Stimulated activated CD4-positive, alpha-beta T cell treated with anti-CD3 and anti-CD28 coated beads, Interleukin-12 subunit alpha, Interleukin-12 subunit beta, amount 100 ng/mL, for 4 hours (primary cell): ENCODE measurements at regions not wholly inside any gene's neighbourhood (a gene's known extent, or its start where the extent isn't known, plus 50 kb on each side); places are given as distances from the start of the nearest gene placed in this dataset.
"Not testable (repeated sequence)": the region's sequence is repeated elsewhere in the genome, so short reads cannot be mapped to it uniquely, and the experiment has no call there.

Source experiments
- DNase-seq: peaks from one replicate; pipeline ENCODE4 v3.0.0-alpha.2; 2020

DNA sequence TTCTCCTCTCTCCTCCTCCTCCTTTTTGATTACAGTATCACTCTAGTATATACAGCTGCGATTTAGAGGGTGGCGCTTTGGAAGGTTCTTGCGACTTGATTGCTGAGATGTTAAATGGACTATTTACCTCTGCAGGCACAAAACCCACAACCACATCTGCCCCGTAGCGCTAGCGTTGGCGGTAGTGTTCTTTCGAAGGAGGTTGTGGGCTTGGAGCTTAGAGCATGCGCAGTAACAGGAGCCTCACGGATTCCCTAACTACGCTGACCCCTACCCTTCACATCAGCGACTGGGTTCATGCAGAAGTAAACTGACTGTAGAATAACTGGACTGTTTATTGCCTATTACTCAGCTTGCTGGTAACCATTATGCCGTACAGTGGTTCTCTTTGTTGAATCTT lies 58.0 kb downstream of the CGGBP1 start:
- no peak for DNase-seq

- no peak for DNase-seq
Observed at GRCh38 chr3:87997966-87998365, 60.8 kb downstream of the CGGBP1 start.

GRCh38 chr3:87997298-87997697 lies 61.5 kb downstream of the CGGBP1 start:
- peak; percentile 4 for DNase-seq

GRCh38 chr3:87996882-87997281 lies 61.9 kb downstream of the CGGBP1 start:
- DNase-seq = no peak

GRCh38 chr3:87993566-87993965 lies 65.2 kb downstream of the CGGBP1 start:
- no peak for DNase-seq

- no peak for DNase-seq
Observed at GRCh38 chr3:87987952-87988351, 70.9 kb downstream of the CGGBP1 start.

DNA sequence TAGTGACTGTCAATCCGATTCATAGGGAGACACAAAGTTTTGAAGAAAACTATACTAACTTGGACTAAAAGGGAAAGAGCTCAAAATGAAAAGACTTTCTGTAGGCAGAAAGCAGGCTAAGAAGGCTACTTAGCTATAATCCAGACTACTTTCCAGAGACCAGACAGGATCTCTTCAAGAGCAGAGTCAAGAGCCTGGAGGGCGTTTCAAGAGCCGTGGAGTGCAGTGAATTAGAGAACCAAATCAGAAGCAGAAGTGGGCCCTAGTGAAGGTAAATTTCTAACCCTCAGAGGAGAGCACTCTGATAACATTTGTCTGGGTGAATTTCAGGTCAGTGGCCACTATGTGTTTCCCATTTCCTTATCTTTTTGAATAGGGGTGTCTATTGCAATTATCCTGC lies 76.4 kb downstream of the CGGBP1 start:
- no peak for DNase-seq

DNA sequence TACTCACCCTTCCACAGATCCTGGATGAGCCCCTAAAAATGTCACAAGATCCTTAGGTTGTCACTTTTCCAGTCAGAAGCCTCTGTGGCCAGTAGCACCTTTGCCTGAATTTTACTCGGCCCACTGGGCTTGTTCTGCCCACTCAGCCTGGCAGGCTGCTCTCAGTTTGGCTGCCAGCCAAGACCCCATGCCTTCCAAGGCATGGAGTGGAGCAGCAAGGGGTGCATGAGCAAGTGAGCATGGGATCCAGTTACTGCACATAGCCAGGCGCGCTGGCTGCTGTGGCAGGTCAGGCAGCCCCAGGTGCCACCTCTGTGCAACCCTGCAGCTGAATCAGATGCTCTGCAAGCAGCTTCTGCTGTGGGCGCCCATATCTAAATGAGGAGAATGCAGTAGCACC lies 79.3 kb downstream of the CGGBP1 start:
- no peak for DNase-seq

GRCh38 chr3:87977765-87978164 lies 81.0 kb downstream of the CGGBP1 start:
- no peak for DNase-seq

DNA sequence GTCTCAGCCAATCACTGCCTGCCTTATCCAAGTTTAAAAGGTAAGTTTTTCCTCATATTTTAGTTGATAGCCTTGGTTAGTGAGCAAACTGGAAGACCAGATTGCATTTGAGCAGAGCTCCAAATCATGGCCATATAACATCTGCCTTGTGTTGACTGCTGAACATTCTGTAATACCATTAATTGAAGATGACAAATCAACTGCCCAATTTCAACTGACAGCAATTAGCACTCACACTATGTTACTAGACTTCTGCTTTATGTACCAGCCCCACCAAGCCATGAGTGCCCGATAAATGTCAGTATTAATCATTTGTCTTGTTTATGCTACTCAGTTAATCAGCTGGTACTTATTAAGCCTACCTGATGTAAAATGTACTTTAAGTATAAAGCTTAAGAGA lies 83.1 kb downstream of the CGGBP1 start:
- DNase-seq = no peak

DNA sequence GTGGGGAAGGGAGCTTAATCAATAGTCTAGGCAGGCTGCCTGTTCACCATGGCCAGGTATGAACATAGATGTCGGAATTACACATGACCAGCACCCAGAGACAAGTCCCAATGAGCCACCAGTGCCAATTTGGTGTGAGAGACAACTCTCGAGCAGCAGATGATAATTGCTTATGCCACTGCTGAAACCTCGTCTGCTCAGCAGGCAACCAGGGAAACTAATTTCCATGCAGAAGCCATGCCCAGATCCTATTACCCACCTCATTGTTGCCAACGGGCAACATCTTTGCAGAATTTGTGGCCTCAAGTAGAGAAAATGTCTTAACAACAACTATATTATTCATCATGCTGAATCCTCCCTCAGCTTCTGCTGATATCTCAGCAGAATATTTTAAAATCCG lies 84.9 kb downstream of the CGGBP1 start:
- DNase-seq = no peak

DNA sequence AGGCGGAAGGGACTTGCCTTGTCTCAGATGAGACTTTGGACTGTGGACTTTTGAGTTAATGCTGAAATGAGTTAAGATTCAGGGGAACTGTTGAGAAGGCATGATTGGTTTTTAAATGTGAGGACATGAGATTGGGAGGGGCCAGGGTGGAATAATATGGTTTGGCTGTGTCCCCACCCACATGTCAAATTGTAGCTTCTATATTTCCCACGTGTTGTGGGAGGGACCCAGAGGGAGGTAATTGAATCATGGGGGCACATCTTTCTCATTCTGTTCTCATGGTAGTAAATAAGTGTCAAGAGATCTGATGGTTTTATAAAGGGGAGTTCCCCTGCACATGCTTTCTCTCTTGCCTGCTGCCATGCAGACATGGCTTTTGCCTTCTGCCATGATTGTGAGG lies 89.2 kb downstream of the CGGBP1 start:
- no peak for DNase-seq

DNA sequence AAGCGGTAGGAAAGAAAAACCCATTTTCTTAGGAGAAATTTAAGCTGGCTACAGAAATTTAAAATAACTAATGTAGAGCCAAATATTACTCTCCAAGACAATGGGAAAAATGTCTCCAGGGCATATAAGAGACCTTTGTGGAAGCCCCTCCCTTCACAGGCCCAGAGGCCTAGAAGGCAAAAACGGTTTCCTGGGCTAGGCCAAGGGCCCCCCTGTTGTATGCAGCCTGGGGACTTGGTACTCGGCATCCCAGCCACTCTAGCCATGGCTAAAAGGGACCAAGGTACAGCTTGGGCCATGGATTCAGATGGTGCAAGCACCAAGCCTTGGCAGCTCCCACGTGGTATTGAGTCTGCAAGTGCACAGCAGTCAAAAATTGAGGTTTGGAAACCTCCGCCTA lies 90.1 kb downstream of the CGGBP1 start:
- DNase-seq = no peak

- no peak for DNase-seq
Observed at GRCh38 chr3:87958289-87958688, 100.5 kb downstream of the CGGBP1 start.

GRCh38 chr3:87957575-87957974 lies 101.2 kb downstream of the CGGBP1 start:
- no peak for DNase-seq

- DNase-seq = no peak
Observed at GRCh38 chr3:87949879-87950208, 109.0 kb downstream of the CGGBP1 start.

DNA sequence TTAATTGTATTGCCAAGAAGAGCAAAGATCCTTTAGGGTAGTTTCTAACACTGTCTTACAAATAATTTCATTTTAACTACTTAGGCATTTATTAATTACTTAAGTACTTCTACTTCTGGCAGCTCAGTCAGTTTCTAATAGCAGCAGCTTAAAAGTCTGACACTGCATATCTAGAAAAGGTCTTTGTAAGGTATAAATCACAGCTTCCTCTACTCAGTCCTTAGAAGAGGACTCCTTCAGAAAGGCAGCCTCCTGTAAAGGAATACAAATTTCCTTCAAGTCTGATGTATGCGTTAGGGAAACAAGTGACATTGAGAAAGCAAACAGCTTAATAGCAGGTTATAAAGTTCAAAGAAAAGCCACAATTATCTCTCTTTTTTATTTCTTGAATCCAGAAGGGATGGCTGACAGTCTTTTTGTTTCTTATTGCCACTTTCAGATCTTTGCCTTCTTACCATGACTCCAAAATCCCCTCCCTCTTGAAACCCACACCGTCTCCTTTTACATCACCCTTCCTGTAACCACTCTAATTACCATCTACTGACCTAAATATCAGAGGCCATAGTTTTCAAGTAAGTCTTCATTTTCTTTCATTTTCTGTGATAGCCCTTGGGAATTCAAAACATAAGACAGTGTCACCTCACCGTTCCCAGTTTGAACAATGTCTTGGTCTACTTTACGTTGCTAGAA lies 109.5 kb downstream of the CGGBP1 start:
- no peak for DNase-seq

DNA sequence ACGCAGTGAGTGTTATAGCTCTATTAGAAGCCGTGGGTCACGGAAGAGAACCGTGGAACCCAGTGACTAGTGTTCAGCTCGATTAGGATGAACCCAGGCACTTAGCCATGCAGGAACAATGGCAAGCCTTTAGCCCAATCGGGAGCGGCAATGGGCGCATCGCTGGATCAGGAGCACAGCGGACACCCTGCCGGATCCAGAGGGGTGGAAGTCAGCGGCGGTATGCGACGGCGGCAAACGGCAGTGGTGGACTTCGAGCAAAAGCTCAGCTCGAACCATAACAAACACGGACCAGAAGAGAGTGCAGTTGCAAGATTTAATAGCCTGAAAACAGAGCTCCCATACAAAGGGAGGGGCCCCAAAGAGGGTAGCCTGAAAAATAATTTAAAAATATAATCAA lies 112.8 kb downstream of the CGGBP1 start:
- not testable (repeated sequence) for DNase-seq

- not testable (repeated sequence) for DNase-seq
Observed at GRCh38 chr3:87942256-87942655, 116.5 kb downstream of the CGGBP1 start.

DNA sequence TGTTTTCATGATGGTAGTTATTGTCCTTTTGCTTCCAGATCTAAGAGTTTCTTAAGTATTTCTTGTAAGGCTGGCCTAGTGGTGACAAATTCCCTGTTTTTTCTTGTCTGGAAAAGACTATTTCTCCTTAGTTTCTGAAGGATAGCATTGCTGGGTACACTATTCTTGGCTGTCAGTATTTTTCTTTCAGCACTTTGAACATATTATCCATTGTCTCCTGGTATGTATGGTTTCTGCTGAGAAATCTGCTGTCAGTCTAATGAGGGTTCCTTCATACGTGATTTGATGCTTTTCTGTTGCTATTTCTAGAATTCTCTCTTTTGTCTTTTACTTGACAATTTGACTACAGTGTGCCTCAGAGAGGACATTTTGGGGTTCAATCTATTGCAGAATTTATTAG lies 134.3 kb downstream of the CGGBP1 start:
- no peak for DNase-seq

GRCh38 chr3:87920549-87920948 lies 138.3 kb downstream of the CGGBP1 start:
- DNase-seq = no peak

GRCh38 chr3:87901141-87901540 lies 157.7 kb downstream of the CGGBP1 start:
- DNase-seq = no peak

DNA sequence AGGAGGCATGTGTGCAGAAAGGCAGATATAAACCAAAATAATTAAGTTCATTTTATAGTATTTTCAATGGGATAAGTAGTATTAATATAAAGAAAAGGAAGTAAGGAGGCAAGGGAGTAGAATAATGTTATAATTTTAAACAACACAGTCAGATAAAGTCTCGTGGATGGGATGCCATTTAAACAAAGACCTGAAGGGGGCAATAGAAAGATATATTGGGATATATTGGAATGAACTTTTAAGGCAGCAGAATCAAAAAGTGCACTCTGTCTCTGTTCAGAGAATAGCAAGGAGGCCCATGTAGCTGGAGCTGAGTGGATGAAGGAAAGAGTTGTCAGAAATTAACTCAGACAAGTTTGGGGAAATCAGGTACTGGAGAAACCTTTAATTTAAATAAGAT lies 158.7 kb downstream of the CGGBP1 start:
- DNase-seq = no peak

DNA sequence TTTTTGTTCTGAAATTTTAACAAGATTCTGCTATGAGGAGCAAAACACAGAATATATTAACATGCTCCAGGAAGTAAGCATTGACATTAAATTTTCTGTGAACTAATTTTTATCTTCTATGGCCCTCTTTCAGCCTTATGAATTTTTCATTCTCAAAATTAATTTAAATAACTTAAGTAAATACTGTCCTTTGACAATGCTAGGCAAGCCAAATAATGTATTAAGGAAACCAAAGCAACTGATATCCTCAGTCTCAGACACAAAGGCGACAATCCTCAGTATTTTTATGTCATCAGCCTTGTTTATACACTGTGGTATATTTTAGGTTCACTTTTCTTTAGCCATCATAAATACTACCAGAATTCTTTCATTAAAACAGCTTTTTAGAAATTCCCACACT lies 159.8 kb downstream of the CGGBP1 start:
- DNase-seq = no peak

- DNase-seq = no peak
Observed at GRCh38 chr3:87895983-87896382, 162.8 kb downstream of the CGGBP1 start.

DNA sequence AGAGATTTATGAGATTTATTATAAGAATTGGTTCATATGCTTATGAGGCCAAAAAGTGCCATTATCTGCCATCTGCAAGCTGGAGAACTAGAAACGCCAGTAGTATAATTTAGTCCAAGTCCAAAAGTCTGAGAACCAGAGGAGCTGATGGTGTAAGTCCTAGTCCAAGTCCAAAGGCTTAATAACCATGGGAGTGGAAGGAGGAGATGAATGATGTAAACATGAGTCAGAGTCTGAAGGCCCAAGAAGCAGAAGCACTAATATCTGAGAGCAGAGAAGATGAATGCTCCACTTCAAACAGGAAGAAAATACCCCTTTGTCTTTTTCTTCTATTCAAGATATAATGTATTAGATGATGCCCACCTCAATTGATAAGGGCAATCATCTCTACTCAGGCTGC lies 185.7 kb downstream of the CGGBP1 start:
- no peak for DNase-seq
